ENCODE measurements at regions not wholly inside any gene's neighbourhood (a gene's known extent, or its start where the extent isn't known, plus 50 kb on each side); places are given as distances from the start of the nearest gene placed in this dataset.
"Not testable (repeated sequence)": the region's sequence is repeated elsewhere in the genome, so short reads cannot be mapped to it uniquely, and the experiment has no call there.

DNA sequence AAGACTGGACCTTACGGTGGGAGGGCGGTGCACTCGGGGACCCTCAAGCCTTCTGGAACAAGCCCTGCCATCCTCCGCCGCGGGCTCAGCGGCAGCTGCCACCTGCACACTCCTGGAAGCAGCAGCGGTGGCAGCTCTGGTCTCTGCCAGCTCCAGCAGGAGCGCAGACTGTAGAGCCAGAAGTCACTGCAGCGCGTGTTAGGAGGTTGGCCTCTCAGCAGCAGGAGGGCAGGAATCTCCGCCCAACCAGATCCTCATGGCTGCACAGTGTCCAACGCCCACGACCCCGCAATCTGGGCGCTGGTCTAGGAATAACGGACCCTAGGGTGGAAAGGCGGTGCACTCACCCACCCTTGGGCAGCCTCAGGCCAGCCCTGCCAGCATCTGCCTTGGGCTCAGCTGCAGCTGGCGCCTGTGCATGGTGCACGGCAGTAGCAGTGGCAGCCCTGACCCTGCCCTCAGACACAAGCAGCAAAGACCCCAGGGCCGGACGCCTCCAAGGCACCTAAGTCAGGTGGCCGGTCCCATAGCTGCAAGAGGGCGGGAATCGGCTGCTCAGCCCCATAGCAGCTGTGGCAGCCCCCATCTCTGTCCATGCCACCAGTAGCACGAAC lies 88.7 kb downstream of the POTEG start:
- not testable (repeated sequence) for DNase-seq (ENCODE audit: low read depth in 1 of 2, low spot score in 1 of 2)

DNA sequence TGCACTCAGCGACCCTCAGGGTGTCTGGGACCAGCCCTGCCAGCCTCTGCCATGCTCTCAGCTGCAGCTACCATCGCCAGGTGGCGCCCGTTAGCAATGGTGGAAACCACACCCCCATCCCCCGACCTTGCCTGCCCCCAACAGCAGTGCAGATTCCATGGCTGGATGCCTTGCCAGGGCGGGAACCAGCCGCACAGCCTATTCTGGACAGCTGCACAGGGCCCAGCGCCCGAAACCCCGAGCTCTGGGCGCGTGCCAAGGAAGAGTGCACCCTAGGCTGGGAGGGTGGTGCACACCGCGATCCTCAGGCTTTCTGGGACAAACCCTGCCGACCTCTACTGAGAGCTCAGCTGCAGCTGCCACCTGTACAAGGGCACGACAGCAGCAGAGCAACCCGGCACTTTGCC lies 88.1 kb downstream of the POTEG start:
- DNase-seq (ENCODE audit: low read depth in 1 of 2, low spot score in 1 of 2) = not testable (repeated sequence)

- DNase-seq (ENCODE audit: low read depth in 1 of 2, low spot score in 1 of 2) = not testable (repeated sequence)
Observed at GRCh38 chr14:19346636-19347035, 87.5 kb downstream of the POTEG start.

GRCh38 chr14:19347112-19347511 lies 87.0 kb downstream of the POTEG start:
- not testable (repeated sequence) for DNase-seq (ENCODE audit: low read depth in 1 of 2, low spot score in 1 of 2)

Measured in stimulated activated CD4-positive, alpha-beta T cell treated with anti-CD3 and anti-CD28 coated beads, Interleukin-15, amount 100 ng/mL, for 1 hour (primary cell).